ENCODE measurements at regions not wholly inside any gene's neighbourhood (a gene's known extent, or its start where the extent isn't known, plus 50 kb on each side); places are given as distances from the start of the nearest gene placed in this dataset.

DNA sequence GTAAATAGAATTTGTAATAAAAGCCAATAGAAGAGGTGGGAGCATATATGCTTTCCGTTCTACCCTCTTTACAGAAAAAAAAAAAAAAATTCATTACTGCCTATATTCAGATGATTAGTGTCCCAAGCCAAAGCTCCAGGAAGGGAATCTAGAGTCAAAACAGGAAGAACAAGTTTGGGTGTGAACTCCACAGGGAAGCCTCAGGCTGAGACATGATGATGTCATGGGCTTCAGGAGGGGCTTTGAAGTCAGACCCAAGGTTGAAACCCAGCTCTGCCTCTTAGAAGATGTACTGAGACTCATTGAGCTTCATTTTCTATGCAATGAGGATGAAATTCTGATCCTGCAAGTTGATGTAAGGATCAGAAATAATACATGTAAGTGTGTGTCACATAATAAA is 250.0 kb upstream of the ADGRL2 start:
- Histone ChIP-seq H3K4me3 (no peak overlapping the region), H3K4me1 (no peaks in the 10 kb centered on the region), H3K27me3 (replicated peaks in 1 of 7) (no peaks in the 10 kb centered on the region), H3K27ac (no peak overlapping the region), H3K36me3 (no peaks in the 10 kb centered on the region), H3K9me3 (no peaks in the 10 kb centered on the region)
- no peak for DNase-seq
- TF ChIP-seq, protein P1, sequence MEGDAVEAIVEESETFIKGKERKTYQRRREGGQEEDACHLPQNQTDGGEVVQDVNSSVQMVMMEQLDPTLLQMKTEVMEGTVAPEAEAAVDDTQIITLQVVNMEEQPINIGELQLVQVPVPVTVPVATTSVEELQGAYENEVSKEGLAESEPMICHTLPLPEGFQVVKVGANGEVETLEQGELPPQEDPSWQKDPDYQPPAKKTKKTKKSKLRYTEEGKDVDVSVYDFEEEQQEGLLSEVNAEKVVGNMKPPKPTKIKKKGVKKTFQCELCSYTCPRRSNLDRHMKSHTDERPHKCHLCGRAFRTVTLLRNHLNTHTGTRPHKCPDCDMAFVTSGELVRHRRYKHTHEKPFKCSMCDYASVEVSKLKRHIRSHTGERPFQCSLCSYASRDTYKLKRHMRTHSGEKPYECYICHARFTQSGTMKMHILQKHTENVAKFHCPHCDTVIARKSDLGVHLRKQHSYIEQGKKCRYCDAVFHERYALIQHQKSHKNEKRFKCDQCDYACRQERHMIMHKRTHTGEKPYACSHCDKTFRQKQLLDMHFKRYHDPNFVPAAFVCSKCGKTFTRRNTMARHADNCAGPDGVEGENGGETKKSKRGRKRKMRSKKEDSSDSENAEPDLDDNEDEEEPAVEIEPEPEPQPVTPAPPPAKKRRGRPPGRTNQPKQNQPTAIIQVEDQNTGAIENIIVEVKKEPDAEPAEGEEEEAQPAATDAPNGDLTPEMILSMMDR (IDR thresholded peaks at IDR 0.05 in 8 of 11, conservative IDR thresholded peaks at IDR 0.05 in 3 of 11), result no peak
- no peak for TF ChIP-seq POLR2AphosphoS5 (IDR thresholded peaks at IDR 0.05)
- TF ChIP-seq POLR2A (IDR thresholded peaks at IDR 0.05), result no peak
- intact Hi-C loops (cut with DNase I; ENCODE audit: low total_unique reads), result no loop called here
- 69 to 94% (median 76%) methylated on average over 1 of the region's 1 CpG for WGBS, 5 donors

DNA sequence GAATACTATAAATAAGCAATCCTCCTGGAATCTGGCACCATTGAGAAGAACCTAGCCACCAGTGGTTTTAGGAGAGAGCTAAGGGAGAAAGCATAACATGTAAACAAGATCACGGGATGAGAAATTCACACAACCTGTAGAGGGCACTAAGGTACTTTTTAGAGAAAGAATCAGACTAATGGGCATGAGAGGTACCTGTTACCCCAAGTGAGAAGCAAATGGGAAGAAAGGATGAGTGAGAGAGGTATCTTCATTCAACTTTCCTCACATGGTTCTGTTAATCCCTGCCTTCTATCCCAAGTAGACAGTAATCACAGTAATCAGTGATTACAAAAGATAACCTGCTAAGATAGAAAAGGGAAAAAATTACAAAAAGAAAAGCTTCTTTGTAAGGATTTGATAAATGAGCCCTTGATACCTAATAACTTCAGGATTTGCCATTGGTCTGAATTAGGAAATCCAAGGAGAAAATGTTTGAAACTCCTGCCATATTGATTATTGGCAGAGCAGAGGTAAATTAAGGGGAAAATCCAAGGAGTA is 251.1 kb upstream of the ADGRL2 start:
- no peaks in the 10 kb centered on the region for H3K36me3 ChIP-seq
- no peak for DNase-seq
- H3K27ac ChIP-seq, result no peak overlapping the region
- H3K4me3 ChIP-seq, result no peak overlapping the region
- H3K9me3 ChIP-seq, result no peaks in the 10 kb centered on the region
- intact Hi-C loops (cut with DNase I; ENCODE audit: low total_unique reads), result no loop called here
- TF ChIP-seq, protein P1 (IDR thresholded peaks at IDR 0.05 in 8 of 11, conservative IDR thresholded peaks at IDR 0.05 in 3 of 11), result peak in 6 of 11 experiments; percentile 13 to 32 (median 29)
- TF ChIP-seq POLR2A (IDR thresholded peaks at IDR 0.05), result no peak
- H3K27me3 ChIP-seq (replicated peaks in 1 of 7), result no peaks in the 10 kb centered on the region
- WGBS, 5 donors, result 7 to 23% (median 19%) methylated on average over 1 of the region's 1 CpG
- no peaks in the 10 kb centered on the region for H3K4me1 ChIP-seq

DNA sequence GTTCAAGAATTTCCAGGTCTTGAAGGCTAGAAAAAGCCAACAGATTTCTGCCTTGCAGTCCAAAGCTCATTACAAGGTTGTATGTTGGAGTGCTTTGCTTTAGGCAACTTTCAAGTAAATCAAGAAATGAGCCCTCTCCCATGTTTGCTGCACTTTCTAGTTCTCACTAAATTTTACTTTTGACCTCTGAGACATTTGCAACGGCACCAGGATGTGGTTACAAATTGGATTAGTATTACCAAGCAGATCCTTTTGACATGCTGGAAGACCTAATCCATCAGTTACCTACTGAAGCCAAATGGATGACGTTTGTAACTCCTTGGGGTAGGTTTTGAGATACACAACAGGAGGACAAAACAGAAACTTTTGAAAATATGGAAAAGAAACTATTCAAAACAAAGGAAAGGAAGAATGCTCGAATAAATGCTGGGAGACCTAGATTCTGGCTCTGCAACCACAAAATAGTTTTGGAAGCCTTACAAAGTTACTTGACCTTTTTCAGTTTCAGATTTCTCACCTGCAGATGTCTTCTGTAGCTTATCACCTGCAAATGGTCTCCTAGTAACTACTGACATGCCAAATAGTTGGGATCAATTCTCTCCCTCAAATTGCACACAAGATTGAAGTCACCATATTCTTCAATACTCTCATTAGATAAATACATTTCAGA is 251.7 kb upstream of the ADGRL2 start:
- Histone ChIP-seq H3K4me3 (no peak overlapping the region), H3K9me3 (no peaks in the 10 kb centered on the region), H3K36me3 (no peaks in the 10 kb centered on the region), H3K4me1 (no peaks in the 10 kb centered on the region), H3K27ac (no peak overlapping the region), H3K27me3 (replicated peaks in 1 of 7) (no peaks in the 10 kb centered on the region)
- intact Hi-C loops (cut with DNase I; ENCODE audit: low total_unique reads), result no loop called here
- TF ChIP-seq, protein P1 (IDR thresholded peaks at IDR 0.05 in 8 of 11, conservative IDR thresholded peaks at IDR 0.05 in 3 of 11), result no peak
- TF ChIP-seq POLR2A (IDR thresholded peaks at IDR 0.05), result no peak
- no peak for TF ChIP-seq POLR2AphosphoS5 (IDR thresholded peaks at IDR 0.05)
- 30 to 41% (median 37%) methylated on average over 3 of the region's 3 CpGs for WGBS, 5 donors
- no peak for DNase-seq

DNA sequence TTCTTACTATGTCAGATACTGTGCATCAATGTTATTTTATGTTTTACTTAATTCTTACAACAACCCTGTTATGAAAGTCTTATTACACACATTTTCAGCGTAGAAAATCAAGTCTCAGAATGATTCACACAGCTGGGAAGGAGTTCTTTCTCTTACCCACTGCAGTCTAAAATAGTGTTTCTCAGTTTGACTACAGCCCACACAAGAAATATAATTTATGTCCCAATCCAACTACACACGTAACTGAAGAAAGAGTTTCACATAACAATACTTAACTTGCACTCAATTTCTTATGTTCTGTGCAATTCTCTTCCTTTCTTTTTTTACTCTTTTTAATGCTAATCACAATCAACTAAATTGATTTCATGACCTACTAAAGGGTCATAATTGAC is 252.8 kb upstream of the ADGRL2 start:
- no peaks in the 10 kb centered on the region for H3K27me3 ChIP-seq (replicated peaks in 1 of 7)
- 64 to 82% (median 72%) methylated on average over 2 of the region's 2 CpGs for WGBS, 5 donors
- H3K36me3 ChIP-seq, result no peaks in the 10 kb centered on the region
- intact Hi-C loops (cut with DNase I; ENCODE audit: low total_unique reads), result no loop called here
- no peaks in the 10 kb centered on the region for H3K9me3 ChIP-seq
- H3K4me1 ChIP-seq, result no peaks in the 10 kb centered on the region
- H3K27ac ChIP-seq, result no peak overlapping the region
- no peak for DNase-seq
- TF ChIP-seq POLR2A (IDR thresholded peaks at IDR 0.05) (no peak), POLR2AphosphoS5 (IDR thresholded peaks at IDR 0.05) (no peak)
- TF ChIP-seq, protein P1 (IDR thresholded peaks at IDR 0.05 in 8 of 11, conservative IDR thresholded peaks at IDR 0.05 in 3 of 11), result no peak
- H3K4me3 ChIP-seq, result no peak overlapping the region
